HK-2 (cell line): ENCODE measurements at regions not wholly inside any gene's neighbourhood (a gene's known extent, or its start where the extent isn't known, plus 50 kb on each side); places are given as distances from the start of the nearest gene placed in this dataset.

Source experiments
- DNase-seq: peaks from one replicate; pipeline ENCODE4 v3.0.0-alpha.2; 2018; ENCODE audit not compliant: unreplicated experiment

DNA sequence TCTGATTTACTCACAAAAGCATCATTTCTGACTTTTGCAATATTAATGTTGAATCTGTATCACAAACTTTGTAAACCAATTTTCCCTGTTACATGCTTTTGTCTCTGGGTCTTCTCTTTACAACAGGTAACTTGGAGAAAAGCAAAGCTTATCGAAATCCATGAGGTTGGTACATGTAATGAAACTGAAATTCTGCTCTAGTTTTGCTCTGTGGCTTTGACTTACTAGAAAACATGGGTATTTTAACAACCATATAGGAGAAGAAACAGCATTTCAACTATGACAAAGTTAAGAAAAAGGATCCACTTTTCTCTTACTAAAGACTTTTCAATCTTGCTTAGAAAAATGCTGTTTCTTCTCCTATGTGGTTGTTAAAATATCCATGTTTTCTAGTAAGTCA lies 645.8 kb downstream of the STIM2 start:
- no peak for DNase-seq

DNA sequence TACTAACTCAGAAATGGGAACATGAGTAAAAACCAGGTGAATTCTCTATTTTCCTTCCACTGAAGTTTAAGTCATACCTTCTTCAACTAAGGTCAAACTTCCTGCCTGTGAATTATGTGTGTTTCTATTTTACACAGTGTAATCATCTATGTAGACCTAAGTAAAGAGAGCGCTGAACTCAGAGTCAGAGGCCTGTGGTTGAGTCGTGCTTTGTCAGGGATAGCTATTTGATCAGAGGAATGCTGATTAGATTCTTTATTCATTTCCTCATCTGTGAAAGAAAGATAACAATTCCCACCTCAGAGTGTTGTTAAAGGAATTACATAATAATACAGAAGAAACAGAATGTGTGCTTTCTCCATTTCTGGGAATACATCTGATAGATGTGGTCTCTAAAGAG lies 654.1 kb downstream of the STIM2 start:
- DNase-seq, result no peak

DNA sequence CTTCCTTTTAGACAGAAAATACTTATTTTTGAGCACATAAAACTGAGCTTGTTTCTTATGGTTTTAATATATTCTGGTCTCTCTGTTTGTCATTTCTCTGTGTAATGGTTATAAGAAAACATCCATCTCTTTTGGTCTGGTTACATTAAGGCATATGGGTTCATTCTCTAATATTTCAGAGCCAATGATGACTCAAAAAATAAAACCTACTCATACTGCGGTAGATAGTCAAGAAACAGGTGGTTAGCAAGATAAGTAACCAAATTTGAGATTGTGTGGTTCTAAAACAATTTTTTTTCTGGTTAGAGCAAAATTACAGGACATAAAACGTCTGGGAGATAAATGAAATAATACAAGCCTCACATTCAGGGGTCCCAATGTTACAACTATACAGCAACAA lies 654.5 kb downstream of the STIM2 start:
- DNase-seq, result no peak

DNA sequence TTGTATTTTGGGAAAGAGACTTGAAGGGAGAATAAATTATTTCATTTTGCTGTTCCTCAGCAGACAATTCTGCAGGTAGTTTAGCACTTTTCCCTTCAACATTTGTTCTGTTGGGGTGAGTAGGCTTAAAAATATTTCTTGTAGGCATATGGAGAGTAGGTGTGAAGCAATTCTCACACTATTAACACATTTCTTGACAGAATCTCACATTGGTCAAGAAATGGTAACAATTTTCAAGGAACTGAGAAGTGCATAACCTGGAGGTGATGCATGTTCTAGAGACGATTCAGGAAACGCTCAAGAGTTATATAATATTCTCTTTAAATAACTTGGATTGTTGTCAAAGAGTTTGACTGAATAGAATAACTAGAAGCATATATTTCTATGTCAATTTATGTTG lies 658.2 kb downstream of the STIM2 start:
- no peak for DNase-seq

DNA sequence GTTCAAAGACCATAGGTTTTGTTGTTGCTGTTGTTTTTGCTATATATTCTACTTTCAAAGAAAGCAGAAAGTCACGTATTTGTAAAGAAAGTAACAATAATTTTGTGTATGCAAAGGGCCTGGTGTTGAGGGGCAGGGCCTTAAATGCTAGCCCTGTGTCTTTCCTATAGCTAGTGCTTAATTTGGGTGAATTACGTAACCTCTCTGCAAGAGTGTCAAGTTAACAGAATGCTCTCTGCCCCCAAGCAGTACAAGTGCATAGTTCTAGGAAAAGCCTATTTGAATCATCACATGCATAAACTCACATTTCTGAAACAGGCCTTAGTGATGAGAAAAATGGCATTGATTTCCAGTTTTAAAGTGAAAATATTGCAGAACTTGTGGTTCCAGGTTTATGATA lies 663.6 kb downstream of the STIM2 start:
- no peak for DNase-seq

DNA sequence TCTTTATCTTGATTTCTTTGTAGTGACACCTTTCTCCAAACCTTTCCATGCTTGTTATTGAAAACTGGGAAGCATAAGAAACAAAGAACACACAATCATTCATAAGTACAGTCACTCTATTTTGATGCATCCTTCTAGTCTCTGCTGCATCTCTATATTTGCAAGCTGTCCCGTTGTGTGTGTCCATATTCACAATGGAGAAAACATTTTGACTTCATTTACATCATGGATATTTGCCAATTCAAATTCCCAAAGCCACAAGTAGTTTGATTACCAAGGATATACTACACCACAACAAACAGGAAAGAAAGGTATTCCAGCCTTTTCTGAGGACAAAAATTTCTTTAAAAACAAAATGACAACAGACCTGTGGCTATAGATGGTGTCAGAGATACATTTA lies 673.8 kb downstream of the STIM2 start:
- DNase-seq, result no peak

DNA sequence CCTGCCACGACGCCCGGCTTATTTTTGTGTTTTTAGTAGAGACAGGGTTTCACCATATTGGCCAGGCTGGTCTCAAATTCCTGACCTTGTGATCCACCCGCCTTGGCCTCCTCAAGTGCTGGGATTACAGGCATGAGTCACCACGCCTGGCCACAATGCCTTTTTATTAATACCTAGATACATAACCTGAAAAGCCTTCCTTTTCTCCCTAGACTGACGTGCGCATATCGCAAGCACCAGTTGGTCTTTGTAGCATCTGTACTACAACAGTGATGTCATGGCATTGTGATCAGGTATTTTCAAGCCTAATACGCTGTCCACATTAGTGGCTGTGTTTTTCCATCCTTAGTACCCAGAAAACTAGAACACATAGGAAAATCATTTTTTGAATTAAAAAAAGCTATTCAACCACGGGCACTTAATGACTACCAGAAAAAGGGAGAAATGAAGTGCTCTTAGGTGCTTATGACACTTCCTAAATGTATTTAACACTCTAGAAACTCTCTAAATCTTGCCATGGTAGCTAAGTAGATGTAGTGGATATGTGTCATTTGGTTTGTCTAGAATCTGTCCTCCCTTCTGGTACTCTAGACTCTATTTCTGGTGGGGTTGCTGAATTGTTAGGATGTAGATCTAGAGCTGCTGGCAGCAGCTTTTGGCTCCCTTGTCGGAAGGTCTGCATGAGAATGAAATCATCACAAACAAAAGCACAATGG lies 707.8 kb downstream of the STIM2 start:
- DNase-seq, result no peak

DNA sequence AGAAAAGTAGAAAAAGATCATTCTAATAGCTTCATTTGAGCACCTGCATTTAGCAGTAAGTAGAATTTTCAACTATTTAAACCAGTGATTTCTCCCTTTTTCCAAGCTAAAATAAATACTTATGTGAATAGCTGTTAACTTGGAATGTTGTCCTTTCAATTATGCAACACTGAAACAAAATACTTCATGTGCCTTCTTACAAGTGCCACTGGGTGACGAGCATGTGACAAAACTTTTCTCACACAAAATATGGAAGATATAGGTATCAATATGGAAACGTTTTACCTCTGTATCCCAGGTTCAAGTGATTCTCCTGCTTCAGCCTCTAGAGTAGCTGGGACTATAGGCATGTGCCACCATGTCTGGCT lies 708.3 kb downstream of the STIM2 start:
- no peak for DNase-seq

DNA sequence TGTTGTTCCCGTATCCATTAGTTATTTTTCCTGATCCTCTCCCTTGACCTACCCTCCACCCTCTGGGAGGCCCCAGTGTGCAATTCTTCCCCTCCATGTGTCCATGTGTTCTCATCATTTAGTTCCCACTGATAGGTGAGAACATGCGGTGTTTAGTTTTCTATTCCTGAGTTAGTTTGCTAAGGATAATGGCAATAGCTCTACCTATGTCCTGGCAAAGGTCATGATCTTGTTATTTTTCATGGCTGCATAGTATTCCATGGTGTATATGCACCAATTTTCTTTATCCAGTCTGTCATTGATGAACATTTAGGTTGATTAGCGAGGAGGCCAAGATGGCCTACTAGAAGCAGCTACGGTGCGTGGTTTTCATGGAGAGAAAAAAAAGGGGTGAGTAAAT lies 714.1 kb downstream of the STIM2 start:
- no peak for DNase-seq

DNA sequence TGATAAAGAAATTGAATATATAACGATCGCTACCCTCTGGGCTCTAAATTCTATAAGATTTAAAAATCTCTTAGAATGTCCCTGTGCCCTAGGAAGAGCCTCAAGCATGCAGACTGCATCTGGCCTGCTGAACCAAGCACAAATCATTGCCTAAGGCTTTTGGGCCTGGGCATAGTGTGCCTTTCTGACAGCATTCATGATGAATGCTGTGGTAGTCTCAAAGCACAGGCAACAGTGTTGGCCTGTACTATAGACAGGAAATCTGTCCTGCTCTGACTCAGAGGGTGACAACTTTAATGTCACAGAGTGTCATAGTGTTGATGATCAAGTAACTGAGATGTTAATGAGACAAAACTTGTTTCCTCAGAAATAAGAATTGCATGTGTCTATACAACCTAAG lies 717.3 kb downstream of the STIM2 start:
- DNase-seq, result no peak

DNA sequence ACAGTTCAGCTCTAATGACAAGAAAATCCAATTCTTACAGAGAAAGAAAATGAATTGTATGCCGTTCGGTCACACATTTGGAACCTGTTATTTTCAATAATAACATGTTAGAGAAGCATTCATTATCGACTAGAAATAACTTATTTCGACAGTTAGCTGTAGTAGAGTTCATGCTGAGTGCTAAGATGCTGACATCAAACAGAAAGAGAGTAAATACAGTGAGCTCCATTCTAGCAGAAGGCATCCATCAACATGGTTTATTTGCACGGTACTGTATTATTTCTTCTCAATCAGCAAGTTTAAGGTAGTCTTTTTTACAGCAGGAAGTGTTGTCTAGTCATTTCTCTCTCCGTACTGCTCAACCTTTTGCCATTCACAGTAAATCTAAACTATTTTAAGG lies 732.1 kb downstream of the STIM2 start:
- no peak for DNase-seq

DNA sequence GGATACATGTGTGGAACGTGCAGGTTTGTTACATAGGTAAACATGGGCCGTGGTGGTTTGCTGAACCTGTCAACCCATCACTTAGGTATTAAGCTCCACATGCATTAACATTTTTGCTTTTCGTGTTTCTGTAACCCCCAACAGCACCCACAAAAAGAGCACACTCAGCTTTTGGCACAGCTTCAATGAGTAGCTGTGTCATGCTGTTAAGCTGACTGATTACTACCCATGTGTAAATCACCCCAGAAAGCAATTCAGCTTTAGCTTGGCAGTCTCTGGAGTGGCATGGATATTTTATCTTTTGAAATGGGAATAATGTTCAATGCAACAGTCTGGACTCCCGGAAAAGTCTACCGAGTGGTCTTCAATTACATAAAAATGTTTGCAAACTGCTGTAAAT lies 734.3 kb downstream of the STIM2 start:
- no peak for DNase-seq

DNA sequence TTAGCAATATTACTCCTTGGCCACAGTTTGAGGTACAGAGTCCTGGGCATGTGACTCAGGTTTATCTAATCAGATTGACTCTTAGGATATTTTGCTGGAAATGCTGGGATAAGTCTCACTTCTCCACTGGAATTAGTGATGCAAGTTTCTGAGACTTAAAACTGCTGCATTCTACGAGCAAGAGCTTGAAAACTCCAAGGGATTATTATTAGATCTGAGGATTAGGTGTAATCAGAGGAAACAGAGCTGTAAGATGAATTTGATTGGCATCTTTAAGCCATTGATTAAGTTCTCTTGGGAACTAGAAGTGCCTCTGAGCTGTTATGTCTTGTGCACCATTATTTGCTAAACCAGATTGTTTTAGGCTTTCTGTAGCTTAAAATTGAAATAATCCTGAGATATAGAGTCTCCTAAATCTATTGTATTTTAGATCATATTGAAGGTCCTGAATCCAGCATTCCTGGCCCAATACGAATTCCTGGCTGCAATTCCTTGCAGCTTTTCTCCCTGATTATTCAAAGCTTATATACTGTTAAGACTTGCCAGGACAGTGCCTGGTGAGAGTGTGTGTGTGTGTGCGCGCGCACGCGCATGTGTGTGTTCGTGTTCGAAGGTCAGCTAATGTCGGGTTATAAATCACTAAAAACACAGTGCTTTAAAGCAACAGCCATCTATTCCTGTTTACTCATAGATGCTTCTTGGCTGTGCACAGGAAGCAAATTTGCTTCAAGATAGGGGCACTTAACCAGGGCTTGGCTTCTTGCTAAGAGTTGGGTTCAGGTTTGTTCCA lies 735.1 kb downstream of the STIM2 start:
- no peak for DNase-seq

DNA sequence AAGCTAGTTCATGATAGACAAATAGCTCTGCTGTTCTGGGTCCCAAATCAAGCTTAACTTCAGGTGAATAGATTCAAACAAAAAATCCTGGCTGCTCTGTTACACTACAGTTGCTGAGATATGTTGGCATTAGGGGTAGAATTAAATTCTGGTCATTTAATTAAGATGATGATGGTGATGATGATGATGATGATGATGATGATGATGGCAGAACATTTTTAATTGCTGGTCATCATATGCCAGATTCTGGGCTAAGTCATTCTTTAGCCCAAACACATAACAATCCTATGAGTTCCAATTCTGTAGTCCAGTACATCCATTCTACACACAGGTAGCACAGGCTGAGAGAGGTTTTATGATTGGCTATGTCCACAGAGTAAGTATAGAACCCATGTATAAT lies 741.5 kb downstream of the STIM2 start:
- no peak for DNase-seq

DNA sequence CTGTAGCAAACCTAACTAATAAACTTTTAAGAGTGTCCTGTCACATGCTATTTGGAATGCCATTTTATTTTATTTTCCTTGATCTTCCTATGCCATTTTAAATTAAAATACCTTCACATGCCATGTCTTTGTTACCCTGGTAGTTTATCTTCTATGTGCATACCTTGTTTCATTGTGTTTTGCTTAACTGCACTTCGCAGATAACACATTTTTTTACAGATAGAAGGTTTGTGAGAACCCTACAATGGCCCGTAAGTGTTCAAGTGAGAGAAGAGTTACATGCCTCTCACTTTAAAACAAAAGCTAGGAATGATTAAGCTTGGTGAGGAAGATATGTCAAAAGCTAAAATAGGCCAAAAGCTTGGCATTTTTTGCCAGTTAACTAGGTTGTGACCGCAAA lies 744.1 kb downstream of the STIM2 start:
- no peak for DNase-seq

DNA sequence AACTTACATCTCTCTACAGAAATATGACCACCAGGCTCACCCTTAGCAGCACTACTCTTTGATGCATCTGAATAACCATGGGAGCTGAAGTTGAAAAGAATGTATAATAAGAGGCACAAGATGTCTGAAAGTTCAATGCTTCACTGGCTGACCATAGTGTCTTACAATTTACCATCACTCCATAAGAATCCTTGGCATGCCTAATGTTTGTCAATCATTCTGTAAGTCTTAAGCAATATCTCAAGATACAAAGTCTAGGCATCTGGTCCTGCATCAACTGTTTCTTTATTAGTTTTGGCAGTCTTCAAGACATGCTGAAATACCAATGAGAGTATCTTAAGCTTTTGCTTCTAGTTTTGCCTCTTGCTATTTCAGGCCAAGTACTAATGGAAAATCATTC lies 755.5 kb downstream of the STIM2 start:
- no peak for DNase-seq

DNA sequence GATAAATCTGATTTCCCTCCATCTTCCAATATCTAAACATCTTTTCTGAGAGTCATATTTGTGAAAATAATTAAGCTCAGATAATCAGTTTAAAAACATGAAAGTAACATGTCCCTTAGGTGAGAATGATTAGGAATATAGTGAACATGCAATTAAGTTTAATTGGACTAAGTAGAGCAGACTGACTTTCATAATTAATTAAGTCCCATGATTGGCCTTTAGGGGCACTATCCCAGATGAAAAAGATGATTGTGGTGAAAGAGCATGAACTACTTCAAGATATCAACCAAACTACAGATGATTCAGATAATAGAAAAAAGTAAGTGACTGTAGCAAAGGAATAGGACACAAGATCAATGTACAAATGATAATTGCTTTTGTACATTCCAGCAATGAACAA lies 758.8 kb downstream of the STIM2 start:
- DNase-seq, result no peak

DNA sequence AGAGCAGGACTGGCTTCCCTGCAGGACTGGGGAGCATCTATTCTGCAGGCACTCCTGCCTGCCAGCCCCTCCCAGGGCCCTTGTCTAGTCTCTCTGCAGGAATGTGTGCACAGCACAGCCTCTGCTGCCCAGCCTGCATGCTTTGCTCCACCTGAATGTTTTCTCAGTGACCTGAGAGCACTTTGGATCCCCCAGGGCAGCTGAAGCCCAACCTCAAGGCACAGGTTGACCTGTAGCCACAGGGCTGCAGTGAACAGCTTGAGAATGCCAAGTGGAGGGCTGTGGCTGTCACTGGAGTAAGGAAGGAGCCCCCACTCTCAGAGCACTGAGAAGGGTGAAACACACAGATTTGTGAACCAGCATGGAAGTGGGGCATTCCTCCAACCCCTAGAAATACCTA lies 760.2 kb downstream of the STIM2 start:
- no peak for DNase-seq

DNA sequence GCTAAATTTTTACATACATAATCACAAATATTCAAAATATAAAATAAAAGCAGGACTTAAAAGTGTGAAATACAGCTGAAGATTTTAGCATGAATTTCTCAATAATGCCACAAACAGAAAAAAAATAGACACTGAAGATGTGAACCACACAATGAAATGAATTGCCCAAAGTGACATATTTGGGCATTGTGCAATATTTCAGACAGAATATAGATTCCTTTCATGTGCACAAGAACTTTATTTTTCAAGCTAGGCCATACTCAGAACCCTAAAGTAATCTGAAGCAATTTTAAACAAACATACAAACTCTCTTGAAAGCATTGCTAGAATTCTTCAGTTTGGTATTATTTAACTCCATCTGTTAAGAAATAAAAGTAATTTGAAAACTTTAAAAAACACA lies 764.1 kb downstream of the STIM2 start:
- no peak for DNase-seq

DNA sequence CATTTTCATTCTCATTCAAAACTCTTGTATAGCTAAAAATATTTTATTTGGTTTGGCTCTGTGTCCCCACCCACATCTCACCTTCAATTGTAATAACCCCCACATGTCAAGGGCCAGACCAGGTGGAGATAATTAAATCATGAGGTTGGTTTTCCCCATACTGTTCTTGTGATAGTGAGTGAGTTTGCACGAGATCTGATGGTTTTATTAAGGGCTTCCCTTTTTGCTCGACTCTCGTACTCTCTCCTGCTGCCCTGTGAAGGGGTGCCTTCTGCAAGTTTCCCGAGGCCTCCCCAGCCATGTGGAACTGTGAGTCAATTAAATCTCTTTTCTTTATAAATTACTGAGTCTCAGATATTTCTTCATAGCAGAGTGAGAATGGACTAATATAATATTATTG lies 768.0 kb downstream of the STIM2 start:
- no peak for DNase-seq

DNA sequence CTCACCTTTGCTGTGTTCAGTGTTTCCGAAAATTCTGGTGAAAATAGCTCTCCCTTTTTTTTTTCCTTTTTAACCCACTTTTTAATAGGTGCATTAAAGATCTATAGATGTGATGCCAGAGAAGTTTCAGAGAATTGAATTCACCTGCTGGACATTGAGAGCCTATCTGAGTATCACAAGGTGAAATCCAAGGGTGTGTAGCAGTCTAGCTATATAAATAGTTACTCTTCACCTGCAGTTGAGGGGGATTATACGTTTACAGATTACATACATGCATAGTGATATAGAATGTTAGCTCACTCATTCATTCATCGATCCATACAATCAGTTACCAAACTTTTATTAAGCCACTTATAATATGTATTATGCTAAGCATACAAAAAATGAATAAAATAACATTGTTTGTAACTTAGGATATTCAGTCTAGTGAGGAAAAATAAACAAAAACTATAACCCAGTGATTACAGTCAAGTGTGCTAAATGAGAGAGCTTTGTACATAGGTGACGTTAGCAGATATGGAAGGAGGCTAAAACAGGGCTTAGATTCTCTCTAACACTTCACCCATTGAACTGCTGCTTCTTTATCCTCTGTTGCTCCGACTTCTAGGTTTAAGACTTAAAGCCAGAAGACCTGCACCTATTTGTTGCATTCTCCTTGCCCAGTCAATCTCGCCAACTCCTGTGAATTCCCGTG lies 769.0 kb downstream of the STIM2 start:
- DNase-seq, result no peak

DNA sequence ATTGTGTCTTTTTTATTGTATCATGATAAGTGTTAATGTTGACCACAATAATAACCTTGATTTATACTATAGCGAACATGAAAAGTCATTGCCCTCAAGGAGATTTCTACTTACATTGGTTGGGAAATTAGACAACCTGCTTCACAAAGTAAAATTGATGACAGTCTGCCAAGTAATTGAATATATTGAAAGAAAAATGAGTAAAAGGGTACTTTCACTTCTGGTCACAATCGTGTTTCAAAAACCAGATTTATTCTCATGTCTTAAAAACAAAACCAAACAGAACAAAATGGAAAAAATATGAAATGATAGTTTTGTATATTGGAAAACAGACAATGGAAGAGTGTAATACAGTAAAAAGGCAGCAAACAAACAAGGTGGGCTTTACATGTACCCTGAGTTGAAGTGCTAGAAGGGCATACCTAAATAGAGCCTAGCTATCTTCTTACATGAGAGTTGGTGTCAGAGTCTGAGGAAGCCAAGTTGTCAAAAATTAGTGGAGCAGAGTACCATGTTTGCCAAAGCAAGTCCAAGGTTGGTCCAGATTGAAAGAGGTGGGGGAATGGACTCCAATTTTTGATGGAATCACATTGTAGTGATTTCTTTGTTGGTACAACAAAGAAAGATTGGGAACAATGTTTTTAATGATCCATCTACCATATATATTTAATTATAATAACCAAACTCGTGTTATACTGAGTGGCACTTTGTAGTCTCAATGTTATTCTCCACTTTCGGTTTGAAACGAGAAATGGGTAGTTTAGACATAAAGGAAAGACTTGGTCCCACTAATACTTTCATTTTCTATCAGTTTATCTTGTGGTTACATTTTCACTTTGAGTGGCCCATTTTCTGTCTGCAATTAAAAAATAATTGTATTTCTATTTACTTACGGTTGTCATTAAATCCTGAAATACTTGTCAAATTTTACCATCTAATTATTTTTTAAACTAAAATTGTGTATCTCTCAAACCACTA lies 775.6 kb downstream of the STIM2 start:
- DNase-seq, result no peak
